Myocyte (in vitro differentiated cells): ENCODE measurements at regions not wholly inside any gene's neighbourhood (a gene's known extent, or its start where the extent isn't known, plus 50 kb on each side); places are given as distances from the start of the nearest gene placed in this dataset.

ENCODE experiments used
- DNase-seq: peaks from one replicate; pipeline ENCODE4 v3.0.0-alpha.2; 2012; ENCODE audit warnings: low read depth

DNA sequence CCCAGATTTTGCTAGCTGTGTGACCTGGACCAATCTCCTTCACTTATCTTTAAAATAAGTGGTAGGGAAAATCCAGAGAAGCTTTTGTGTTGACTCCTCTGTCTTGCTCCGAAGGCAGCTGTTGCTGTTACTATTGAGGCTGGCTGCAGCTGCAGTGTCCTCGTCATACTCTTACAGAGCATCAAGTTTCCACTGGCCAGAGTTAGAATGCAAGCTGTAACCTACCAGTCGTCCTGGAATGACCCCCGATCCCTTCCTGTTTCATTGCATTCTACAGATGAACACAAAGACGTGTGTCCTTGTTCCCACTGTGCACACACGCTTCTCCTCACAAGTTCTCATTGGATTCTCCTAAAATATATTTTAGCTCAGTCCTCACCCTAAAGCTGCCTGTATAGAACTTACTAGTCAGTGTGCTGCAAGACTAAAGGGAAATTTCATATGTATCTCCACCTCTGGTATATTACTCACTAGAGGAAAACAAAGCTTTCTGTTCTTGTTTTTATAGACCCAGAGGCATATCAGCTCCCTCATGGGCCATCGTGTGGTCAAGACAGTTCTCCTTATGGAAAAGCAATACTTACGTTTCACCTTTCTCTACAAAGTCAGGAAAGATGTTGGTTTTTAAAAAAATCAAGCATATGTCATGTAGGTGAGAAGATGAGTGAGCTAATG is 589.8 kb downstream of the LMO7 start:
- DNase-seq, result peak; percentile 98

- peak; percentile 54 for DNase-seq
Observed at GRCh38 chr13:76223999-76224398, 587.9 kb downstream of the LMO7 start.

- no peak for DNase-seq
Observed at GRCh38 chr13:76223565-76223964, 587.4 kb downstream of the LMO7 start.

- no peak for DNase-seq
Observed at GRCh38 chr13:76222511-76222910, 586.4 kb downstream of the LMO7 start.

DNA sequence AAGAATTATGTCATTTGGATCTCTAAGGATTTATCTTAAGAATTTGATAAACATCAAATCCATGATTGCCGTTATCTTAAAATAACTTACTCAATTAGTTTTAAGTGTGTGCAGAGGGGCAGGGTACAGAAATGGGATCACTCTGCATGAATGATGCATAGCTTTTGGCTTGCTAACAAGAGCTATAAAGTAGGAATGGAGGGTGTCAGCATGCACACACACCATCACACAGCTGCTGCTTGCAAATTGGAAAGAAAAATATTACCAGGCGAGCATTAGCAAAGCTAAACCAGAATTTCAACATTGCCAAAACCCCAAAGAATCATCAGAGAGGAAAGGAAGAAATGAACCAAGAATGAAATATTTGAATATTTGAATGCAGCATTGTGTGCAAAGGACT is 580.6 kb downstream of the LMO7 start:
- peak; percentile 48 for DNase-seq

- DNase-seq, result no peak
Observed at GRCh38 chr13:76214001-76214400, 577.9 kb downstream of the LMO7 start.

DNA sequence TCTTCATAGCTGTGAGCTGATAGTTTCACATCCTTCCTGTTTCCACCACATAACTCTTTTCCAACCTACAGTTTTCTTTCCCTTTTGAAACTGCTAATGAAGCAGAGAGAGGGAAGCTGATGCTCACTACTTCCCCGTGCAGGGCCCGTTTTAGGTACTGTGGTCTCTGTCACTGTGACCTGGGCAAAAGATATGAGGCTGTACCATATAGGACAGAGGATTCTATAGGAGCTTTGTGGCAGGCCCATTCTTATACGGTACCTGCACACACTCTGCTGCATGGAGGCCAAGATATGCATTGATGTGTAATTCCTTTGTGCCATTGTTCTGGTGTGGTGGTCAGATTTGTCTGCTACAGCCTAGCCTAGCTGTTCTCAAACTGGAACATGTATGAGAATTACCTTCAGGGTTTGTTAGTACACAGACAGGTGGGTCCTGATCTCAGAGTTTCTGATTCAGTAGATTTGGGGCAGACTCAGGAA is 577.3 kb downstream of the LMO7 start:
- DNase-seq, result no peak

DNA sequence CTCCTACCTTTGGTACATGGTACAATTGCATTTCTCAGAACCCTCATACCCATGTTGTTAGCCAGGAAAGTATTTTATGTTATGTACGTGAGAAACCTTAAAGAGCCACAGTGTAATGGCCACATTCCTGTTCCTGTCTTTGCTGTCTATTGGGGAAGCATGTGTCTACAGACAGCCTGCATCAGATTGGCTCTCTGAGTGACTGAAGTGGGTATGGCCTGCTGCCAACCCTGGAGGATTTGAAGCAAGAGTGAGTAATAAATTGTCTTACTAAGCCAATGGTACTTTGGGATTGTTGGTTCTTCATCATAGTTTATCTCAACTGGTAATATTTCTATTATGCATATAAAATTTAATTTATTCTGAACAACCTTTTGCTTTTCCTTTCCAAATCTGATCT is 574.1 kb downstream of the LMO7 start:
- DNase-seq, result peak; percentile 74

DNA sequence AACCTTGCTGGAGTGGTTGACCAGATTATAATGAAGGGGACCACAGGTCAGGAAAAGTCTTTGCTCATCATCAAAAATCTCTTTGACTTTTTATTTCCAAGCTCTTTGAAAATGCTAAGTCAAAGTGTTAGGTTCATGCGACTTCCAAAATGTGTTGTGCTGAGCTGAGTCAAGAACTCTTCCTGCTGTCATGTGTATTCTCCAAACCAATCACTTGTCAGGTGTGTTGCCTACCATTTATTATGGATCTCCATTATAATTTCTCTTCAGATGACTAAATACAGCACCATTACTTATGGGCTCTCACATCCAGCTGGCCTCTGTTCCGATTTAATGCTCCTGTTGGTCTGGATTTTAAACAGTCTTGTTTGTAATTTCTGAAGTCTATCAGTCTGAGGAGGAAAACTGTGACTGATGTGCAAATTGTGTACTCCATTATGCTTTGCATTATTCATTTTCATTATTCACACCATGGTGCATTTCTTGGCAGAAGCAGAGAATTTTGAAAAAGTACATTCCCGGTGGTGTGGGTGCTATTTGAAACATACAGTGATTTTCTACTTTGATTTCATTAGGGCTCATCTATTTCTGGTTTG is 562.5 kb downstream of the LMO7 start:
- DNase-seq, result no peak

DNA sequence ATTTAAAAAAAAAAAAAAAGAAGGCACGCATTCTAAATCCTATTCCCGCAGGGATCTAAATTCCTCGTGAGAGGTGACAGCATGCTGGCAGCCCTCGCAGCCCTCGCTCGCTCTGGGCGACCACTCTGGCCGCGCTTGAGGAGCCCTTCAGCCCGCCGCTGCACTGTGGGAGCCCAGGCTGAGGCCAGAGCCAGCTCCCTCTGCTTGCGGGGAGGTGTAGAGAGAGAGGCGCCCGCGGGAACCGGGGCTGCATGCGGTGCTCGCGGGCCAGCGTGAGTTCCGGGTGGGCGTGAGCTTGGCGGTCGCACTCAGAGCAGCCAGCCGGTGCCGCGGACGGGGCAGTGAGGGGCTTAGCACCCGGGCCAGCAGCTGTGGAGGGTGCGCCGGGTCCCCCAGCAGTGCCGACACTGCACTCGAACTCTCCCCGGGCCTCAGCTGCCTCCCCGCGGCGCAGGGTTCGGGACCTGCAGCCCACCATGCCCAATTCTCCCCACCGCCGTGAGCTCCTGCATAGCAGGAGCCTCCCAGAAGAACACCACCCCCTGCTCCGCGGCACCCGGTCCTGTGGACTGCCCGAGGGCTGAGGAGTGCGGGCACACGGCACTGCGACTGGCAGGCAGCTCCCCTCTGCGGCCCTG is 553.9 kb downstream of the LMO7 start:
- no peak for DNase-seq

- no peak for DNase-seq
Observed at GRCh38 chr13:76175961-76176725, 540.0 kb downstream of the LMO7 start.

GRCh38 chr13:76168661-76169060 is 532.5 kb downstream of the LMO7 start:
- DNase-seq, result no peak

GRCh38 chr13:76164290-76164689 is 528.2 kb downstream of the LMO7 start:
- DNase-seq, result peak; percentile 18

- peak; percentile 5 for DNase-seq
Observed at GRCh38 chr13:76163761-76164160, 527.6 kb downstream of the LMO7 start.

DNA sequence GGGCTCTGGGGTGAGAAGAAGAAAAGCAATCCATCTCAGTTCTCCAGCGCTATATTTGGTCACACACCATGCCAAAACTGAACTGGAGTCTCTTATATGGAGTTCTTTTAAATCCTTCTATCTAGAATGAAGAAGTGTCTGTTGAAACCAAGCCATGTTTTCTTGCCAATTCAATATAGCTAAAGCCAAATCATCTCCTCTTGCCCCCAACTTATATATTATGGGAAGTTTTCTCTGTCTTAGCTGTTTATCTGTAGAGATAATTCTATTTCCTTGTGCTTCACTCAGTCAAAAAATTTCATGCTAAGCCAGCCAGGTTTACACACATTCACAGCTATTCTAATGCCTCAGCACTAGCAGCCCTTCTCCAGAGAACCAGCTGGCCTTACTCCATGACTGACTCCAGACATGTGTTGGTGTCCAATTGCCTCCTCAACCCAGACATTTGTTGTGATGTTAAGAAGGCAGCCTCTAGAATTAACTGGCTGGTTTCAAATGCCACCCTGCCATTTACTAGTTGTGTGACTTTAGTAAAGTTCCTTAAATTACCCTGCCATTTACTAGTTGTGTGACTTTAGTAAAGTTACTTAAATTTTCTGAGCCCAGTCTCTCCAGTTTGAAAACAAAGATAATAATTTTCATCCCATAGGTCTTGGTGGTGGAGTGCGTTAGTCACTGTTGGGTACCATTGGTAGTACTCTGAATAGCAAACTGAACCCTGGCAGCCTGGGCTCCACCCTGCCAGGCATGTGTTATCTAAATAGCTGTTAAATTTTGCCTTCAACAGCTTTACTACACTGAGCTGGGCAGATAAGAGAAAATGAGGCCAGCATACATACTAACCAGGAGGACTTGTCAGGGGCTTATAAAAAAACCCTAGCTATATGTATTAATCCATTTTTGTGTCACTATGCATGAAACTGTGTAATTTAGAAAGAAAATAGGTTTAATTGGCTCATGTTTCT is 525.1 kb downstream of the LMO7 start:
- peak; percentile 89 for DNase-seq

DNA sequence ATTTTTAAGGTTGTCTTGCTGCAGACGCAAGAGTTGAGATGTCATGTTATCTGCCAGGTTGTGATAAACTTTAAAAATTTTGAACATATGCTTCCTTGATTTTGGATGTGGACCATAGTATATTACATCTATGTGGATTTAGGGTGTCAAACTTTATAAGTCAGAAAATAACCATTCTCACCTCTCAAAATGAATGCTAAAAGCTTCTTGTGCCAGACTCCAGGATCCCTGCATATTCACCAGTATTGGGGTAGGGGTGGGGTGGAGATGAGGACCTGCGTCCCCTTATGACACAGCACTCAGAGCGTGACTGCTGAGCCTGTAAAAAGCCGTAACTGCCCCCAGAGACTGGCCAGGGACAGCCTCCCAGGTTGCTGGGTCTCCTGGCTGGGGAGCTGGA is 524.4 kb downstream of the LMO7 start:
- no peak for DNase-seq

GRCh38 chr13:76157926-76158325 is 521.8 kb downstream of the LMO7 start:
- DNase-seq, result no peak

DNA sequence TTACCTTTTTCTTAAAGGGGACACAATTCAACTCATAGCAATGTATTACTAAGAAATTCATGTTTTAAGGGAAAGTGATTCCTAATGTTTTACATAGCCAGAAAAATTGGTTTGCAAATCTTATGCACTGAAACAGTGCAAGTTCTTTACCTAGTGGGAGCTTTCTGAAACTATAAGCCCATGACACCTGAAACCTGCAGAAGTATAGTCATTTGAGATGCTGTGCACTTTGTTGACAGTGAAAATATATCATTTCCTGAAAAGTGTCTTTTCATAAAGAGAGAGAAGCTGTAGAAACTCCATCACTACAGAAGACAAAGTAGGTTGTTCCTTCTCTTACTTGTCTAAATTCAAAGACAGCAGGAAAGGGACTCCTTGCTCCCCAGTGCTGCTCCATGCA is 517.1 kb downstream of the LMO7 start:
- DNase-seq, result no peak

DNA sequence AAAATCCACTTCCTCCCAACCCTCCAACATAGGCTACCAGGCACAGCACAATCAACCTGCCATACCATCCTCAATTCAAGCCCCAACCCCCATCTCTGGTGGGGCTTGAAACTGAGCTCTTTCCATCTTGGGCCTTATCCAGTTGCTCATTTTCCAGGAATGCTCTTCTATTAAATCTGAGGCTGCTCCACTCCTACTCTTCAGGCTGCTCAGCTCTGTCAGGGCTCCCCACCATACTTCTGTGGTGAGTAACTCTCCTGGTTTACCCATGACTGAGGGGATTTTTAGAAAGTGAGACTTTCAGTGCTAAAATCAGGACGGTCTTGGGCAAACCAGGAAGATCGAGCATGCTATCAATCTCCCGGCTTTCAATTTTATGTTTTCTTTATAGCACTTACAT is 512.8 kb downstream of the LMO7 start:
- peak; percentile 79 for DNase-seq

GRCh38 chr13:76148374-76148773 is 512.2 kb downstream of the LMO7 start:
- DNase-seq, result peak; percentile 5

DNA sequence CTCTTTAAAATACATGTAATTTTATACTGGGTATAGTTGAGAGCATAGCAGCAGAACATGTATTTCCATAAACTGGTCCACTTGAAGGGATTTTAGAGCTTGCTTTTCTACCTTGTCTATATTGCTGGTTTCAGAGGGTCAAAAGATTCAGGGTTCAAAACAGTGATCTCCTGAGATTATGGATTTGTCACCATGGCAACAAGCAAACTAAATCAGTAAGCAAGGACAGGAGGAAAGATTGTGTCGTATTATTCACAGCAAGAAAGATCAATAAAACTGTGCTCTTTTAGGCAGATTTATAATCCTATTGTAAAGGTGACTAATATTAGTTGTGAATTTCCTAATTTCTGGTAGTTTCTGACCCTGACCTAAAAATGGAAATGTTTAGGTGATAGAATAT is 496.4 kb downstream of the LMO7 start:
- DNase-seq, result no peak
